ENCODE measurements at regions not wholly inside any gene's neighbourhood (a gene's known extent, or its start where the extent isn't known, plus 50 kb on each side); places are given as distances from the start of the nearest gene placed in this dataset.

DNA sequence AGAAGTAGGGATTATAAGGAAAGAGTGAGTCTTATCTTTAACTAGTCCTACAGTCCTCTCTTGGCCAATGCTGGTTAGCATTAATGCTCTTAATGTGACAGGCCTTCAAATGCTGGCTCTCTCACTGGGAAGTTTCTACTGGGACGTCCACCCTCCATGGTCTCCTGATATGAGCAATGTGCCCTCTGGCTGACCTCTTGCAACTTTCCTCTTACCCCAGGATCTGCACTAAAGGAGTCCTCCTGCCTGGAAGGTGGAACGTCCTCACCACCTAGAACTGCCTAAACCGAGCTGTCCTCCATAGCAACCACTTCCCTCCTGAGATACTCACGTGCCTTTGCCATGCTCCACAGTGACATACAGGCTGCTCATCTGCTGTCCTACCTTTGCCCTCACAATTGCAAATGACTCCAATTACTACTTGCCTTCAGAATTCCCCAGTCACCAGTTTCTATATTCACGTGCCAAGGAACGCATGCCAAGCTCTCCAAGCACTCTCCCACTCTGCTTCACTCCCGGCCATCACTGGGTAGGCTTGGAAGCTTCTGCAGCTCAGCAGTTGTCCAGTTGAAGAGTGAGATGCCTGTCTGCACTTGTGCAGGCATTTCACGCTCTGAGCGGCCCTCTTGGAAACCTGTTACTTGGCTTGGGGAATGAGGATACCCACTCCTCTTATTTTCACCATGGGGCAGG, 404.7 kb downstream of the RRAGC start:
- H2AFZ ChIP-seq (ENCODE audit: low read depth, low read length, poor library complexity, severe bottlenecking), result no peak overlapping the region
- no peaks in the 10 kb centered on the region for H3K9me3 ChIP-seq (ENCODE audit: control insufficient read depth in 1 of 2, insufficient read depth in 1 of 2, low read depth in 1 of 2, low read length in 2 of 2)
- H3K9me2 ChIP-seq (ENCODE audit: insufficient read depth), result no peaks in the 10 kb centered on the region
- H3K36me3 ChIP-seq (ENCODE audit: control insufficient read depth in 1 of 2, insufficient read depth in 2 of 2, low read length in 2 of 2), result no peaks in the 10 kb centered on the region
- BruUV-seq (replicated peaks), result no TSS peak
- CTCF ChIA-PET, result no interaction called here
- no peaks in the 10 kb centered on the region for H3K79me2 ChIP-seq (ENCODE audit: insufficient read depth, low read length)
- intact Hi-C loops (cut with micrococcal nuclease), result no loop called here
- no peak overlapping the region for H3K27ac ChIP-seq (ENCODE audit: low read depth, low read length)
- H3K4me2 ChIP-seq (ENCODE audit: low read length), result no peak overlapping the region
- H3K4me1 ChIP-seq (ENCODE audit: control insufficient read depth in 1 of 2, insufficient read depth in 2 of 2, low read length in 2 of 2), result peaks cover 3 to 6% of the 10 kb centered on the region in 2 experiments; a peak in 3 of 4 replicates
- peaks cover 40% of the 10 kb centered on the region; the same call in 1 of the 2 replicates for H3K27me3 ChIP-seq (ENCODE audit: insufficient read depth, low read length)
- H3K4me3 ChIP-seq (replicated peaks in 1 of 2; ENCODE audit: low read depth in 1 of 2, low read length in 2 of 2), result no peak overlapping the region
- no peaks in the 10 kb centered on the region for H4K20me1 ChIP-seq (ENCODE audit: insufficient read depth)
- TF ChIP-seq, protein P1, sequence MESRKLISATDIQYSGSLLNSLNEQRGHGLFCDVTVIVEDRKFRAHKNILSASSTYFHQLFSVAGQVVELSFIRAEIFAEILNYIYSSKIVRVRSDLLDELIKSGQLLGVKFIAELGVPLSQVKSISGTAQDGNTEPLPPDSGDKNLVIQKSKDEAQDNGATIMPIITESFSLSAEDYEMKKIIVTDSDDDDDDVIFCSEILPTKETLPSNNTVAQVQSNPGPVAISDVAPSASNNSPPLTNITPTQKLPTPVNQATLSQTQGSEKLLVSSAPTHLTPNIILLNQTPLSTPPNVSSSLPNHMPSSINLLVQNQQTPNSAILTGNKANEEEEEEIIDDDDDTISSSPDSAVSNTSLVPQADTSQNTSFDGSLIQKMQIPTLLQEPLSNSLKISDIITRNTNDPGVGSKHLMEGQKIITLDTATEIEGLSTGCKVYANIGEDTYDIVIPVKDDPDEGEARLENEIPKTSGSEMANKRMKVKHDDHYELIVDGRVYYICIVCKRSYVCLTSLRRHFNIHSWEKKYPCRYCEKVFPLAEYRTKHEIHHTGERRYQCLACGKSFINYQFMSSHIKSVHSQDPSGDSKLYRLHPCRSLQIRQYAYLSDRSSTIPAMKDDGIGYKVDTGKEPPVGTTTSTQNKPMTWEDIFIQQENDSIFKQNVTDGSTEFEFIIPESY (IDR thresholded peaks at IDR 0.05; ENCODE audit: extremely low read depth, insufficient replicate concordance, low read length), result no peak
- TF ChIP-seq, protein P2, sequence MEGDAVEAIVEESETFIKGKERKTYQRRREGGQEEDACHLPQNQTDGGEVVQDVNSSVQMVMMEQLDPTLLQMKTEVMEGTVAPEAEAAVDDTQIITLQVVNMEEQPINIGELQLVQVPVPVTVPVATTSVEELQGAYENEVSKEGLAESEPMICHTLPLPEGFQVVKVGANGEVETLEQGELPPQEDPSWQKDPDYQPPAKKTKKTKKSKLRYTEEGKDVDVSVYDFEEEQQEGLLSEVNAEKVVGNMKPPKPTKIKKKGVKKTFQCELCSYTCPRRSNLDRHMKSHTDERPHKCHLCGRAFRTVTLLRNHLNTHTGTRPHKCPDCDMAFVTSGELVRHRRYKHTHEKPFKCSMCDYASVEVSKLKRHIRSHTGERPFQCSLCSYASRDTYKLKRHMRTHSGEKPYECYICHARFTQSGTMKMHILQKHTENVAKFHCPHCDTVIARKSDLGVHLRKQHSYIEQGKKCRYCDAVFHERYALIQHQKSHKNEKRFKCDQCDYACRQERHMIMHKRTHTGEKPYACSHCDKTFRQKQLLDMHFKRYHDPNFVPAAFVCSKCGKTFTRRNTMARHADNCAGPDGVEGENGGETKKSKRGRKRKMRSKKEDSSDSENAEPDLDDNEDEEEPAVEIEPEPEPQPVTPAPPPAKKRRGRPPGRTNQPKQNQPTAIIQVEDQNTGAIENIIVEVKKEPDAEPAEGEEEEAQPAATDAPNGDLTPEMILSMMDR (IDR thresholded peaks at IDR 0.05 in 2 of 3, conservative IDR thresholded peaks at IDR 0.05 in 1 of 3; ENCODE audit: borderline replicate concordance in 1 of 3, insufficient read depth in 1 of 3, low read depth in 2 of 3, low read length in 2 of 3), result no peak
- no peak for TF ChIP-seq FOSL1 (IDR thresholded peaks at IDR 0.05; ENCODE audit: low read depth)
- TF ChIP-seq, protein P3, sequence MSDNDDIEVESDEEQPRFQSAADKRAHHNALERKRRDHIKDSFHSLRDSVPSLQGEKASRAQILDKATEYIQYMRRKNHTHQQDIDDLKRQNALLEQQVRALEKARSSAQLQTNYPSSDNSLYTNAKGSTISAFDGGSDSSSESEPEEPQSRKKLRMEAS (IDR thresholded peaks at IDR 0.05), result no peak
- no peak for TF ChIP-seq ELF1 (IDR thresholded peaks at IDR 0.05; ENCODE audit: borderline replicate concordance, low read depth)
- TF ChIP-seq EZH2 (IDR thresholded peaks at IDR 0.05), result no peak
- POLR2A ChIA-PET, result no interaction called here
- no peak overlapping the region for H3K9ac ChIP-seq (ENCODE audit: low read length)
- RAD21 ChIA-PET (ENCODE audit: low non-redundant PET in 1 of 2, low total read pairs in 2 of 2, uncharacterized antibody in 2 of 2, unreplicated experiment in 2 of 2), result no interaction called here
- ATAC-seq (no peak; the same call in 1 of the 2 replicates), DNase-seq (ENCODE audit: low read depth, low spot score) (no peak)
